Hepatocyte (in vitro differentiated cells): ENCODE measurements at regions not wholly inside any gene's neighbourhood (a gene's known extent, or its start where the extent isn't known, plus 50 kb on each side); places are given as distances from the start of the nearest gene placed in this dataset.

Source experiments
- DNase-seq: peaks from one replicate; pipeline ENCODE4 v3.0.0-alpha.2; 2016; ENCODE audit warnings: low spot score
- H2AFZ ChIP-seq: fragments of 200-600 bp; sonication (generic); 2 replicates; pipeline ENCODE4 v1.6.0; 2016; ENCODE audit warnings: antibody characterized with exemption, mild to moderate bottlenecking
- H3K27ac ChIP-seq: fragments of 200-600 bp; sonication (generic); 2 replicates; pipeline ENCODE4 v1.5.1; 2016; ENCODE audit warnings: mild to moderate bottlenecking
- H3K27me3 ChIP-seq: fragments of 200-600 bp; sonication (generic); 2 replicates; pipeline ENCODE4 v1.6.1; 2016
- H3K36me3 ChIP-seq: fragments of 200-600 bp; sonication (generic); replicated peaks from 2 replicates; pipeline ENCODE4 v1.5.1; 2016; ENCODE audit warnings: low read depth; ENCODE audit not compliant: insufficient read depth
- H3K4me1 ChIP-seq: fragments of 200-600 bp; sonication (generic); 2 replicates; pipeline ENCODE4 v1.5.1; 2016; ENCODE audit warnings: mild to moderate bottlenecking, moderate library complexity; ENCODE audit not compliant: insufficient read depth
- H3K4me2 ChIP-seq: fragments of 200-600 bp; sonication (generic); 2 replicates; pipeline ENCODE4 v1.6.0; 2016
- H3K4me3 ChIP-seq: fragments of 200-600 bp; sonication (generic); 2 replicates; pipeline ENCODE4 v1.5.1; 2016; ENCODE audit warnings: mild to moderate bottlenecking
- H3K79me2 ChIP-seq: fragments of 200-600 bp; sonication (generic); 2 replicates; pipeline ENCODE4 v1.6.0; 2017; ENCODE audit warnings: mild to moderate bottlenecking
- H3K9me2 ChIP-seq: fragments of 200-600 bp; sonication (generic); replicated peaks from 2 replicates; pipeline ENCODE4 v1.6.0; 2017; ENCODE audit warnings: mild to moderate bottlenecking; ENCODE audit not compliant: insufficient read depth
- H3K9me3 ChIP-seq: fragments of 200-600 bp; sonication (generic); 2 replicates; pipeline ENCODE4 v1.5.1; 2016; ENCODE audit warnings: low read depth, mild to moderate bottlenecking
- H4K20me1 ChIP-seq: fragments of 200-600 bp; sonication (generic); 2 replicates; pipeline ENCODE4 v1.6.0; 2016; ENCODE audit warnings: mild to moderate bottlenecking; ENCODE audit not compliant: insufficient read depth, poor library complexity, severe bottlenecking
- EZH2 ChIP-seq: fragments of 200-600 bp; sonication (generic); IDR thresholded peaks from 2 replicates; pipeline ENCODE4 v1.6.1; 2016; ENCODE audit warnings: antibody characterized with exemption, mild to moderate bottlenecking, borderline replicate concordance
- EZH2phosphoT487 ChIP-seq: fragments of 200-600 bp; sonication (generic); IDR thresholded peaks from one replicate; pipeline ENCODE4 v1.6.1; 2018; ENCODE audit warnings: antibody characterized with exemption, mild to moderate bottlenecking, low read depth, moderate library complexity; ENCODE audit not compliant: unreplicated experiment, severe bottlenecking
- WGBS: methylation state at CpG from one replicate; pipeline ENCODE4 v1.1.6; 2016; ENCODE audit warnings: low lambda C conversion rate; ENCODE audit errors: missing lambda C conversion rate; 5-methylcytosine and 5-hydroxymethylcytosine counted together
- TF ChIP-seq, protein P1 (sequence below): fragments of 200-600 bp; sonication (generic); IDR thresholded peaks from 2 replicates; pipeline ENCODE4 v1.5.1; 2016; ENCODE audit warnings: antibody characterized with exemption, mild to moderate bottlenecking; ENCODE audit not compliant: poor library complexity

DNA sequence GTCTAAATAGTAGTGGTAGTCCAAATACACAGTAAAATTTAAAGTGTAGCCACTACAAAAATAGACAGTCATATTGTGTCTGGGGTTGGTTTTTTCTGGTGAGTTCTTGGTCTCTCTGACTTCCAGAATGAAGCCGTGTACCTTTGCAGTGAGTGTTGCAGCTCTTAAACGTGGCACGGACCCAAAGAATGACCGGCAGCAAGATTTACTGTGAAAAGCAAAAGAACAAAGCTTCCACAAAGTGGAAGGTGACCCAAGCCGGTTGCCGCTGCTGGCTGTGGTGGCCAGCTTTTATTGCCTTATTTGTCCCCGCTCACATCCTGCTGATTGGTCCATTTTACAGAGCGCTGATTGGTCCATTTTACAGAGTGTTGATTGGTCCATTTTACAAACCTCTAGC is 188.7 kb downstream of the ZNF608 start:
- H3K79me2 ChIP-seq = no peaks in the 10 kb centered on the region
- 94% methylated on average over 8 of the region's 8 CpGs for WGBS
- no peak overlapping the region for H3K4me2 ChIP-seq
- no peaks in the 10 kb centered on the region for H3K4me1 ChIP-seq
- H3K27ac ChIP-seq = no peak overlapping the region
- no peaks in the 10 kb centered on the region for H3K9me2 ChIP-seq
- H3K4me3 ChIP-seq = no peak overlapping the region
- H4K20me1 ChIP-seq = no peaks in the 10 kb centered on the region
- TF ChIP-seq EZH2 (no peak), EZH2phosphoT487 (no peak)
- TF ChIP-seq, protein P1, sequence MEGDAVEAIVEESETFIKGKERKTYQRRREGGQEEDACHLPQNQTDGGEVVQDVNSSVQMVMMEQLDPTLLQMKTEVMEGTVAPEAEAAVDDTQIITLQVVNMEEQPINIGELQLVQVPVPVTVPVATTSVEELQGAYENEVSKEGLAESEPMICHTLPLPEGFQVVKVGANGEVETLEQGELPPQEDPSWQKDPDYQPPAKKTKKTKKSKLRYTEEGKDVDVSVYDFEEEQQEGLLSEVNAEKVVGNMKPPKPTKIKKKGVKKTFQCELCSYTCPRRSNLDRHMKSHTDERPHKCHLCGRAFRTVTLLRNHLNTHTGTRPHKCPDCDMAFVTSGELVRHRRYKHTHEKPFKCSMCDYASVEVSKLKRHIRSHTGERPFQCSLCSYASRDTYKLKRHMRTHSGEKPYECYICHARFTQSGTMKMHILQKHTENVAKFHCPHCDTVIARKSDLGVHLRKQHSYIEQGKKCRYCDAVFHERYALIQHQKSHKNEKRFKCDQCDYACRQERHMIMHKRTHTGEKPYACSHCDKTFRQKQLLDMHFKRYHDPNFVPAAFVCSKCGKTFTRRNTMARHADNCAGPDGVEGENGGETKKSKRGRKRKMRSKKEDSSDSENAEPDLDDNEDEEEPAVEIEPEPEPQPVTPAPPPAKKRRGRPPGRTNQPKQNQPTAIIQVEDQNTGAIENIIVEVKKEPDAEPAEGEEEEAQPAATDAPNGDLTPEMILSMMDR = no peak
- H2AFZ ChIP-seq = no peak overlapping the region
- no peaks in the 10 kb centered on the region for H3K9me3 ChIP-seq
- DNase-seq = no peak
- H3K27me3 ChIP-seq = no peaks in the 10 kb centered on the region
- H3K36me3 ChIP-seq = no peaks in the 10 kb centered on the region

DNA sequence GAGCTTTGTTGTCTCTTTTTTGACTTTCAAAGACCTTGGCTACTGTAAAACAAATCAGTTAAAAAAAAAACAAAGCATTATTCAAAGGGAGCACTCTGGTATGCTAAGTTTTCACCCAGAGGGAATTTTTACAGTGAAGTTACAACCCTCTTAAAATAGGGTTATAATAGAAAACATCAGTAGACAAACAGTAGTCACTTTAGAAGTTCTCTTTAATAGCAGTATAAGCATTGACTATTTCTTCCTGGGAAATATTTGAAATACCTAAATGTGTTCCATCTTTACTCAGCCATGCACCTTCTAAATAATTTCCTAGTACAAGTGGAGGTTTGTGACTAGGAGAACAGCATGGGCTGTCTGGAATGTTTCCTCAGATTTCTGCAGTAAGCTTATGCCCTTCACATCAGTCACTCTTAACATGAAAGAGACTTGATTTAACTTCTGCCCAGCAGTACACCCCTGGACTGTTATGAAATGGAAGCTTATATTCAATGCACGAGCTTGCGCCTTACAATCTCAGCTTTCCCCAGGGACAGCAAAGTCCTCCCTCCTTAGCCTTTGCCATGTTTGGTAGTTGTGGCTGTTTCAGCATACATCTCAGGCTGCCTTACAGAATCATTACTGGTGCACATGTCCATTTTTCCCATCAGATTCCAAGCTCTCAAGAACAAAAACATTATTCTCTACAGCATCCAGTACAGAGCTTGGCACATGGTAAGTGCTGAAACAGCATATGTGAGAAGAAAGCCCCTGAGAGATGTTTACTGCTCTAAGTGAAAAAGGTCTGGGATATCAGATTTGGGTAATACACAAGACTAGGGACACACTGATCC is 191.5 kb downstream of the ZNF608 start:
- Histone ChIP-seq H3K79me2 (no peaks in the 10 kb centered on the region), H3K4me3 (no peak overlapping the region), H2AFZ (no peak overlapping the region), H3K27ac (no peak overlapping the region), H4K20me1 (no peaks in the 10 kb centered on the region), H3K4me2 (no peak overlapping the region), H3K9me2 (no peaks in the 10 kb centered on the region), H3K36me3 (no peaks in the 10 kb centered on the region), H3K4me1 (peaks cover 5% of the 10 kb centered on the region), H3K9me3 (no peaks in the 10 kb centered on the region), H3K27me3 (no peaks in the 10 kb centered on the region)
- TF ChIP-seq EZH2 = no peak
- TF ChIP-seq, protein P1 = no peak
- TF ChIP-seq EZH2phosphoT487 = no peak
- no peak for DNase-seq
- WGBS = 69% methylated on average over 2 of the region's 2 CpGs

DNA sequence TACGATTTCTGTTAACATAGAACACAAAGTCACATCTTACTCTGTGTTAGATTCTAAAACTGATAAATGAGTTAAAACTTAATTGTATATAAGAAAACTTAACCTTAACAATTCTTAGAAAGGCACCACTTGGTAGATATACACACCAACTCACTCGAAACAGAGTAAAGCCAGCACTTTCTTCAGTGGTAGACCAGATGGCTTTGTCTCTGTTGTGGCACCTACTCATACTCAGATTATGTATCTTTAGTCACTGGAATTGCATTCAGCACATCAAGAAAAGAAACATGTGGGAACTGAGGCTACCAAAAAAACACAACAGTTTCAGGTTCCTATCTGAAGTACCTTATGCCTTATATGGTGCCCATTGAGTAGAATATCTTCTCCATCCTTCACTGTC is 192.5 kb downstream of the ZNF608 start:
- Histone ChIP-seq H3K4me3 (no peak overlapping the region), H3K27ac (no peak overlapping the region), H3K27me3 (no peaks in the 10 kb centered on the region), H4K20me1 (no peaks in the 10 kb centered on the region), H3K9me3 (no peaks in the 10 kb centered on the region), H3K4me1 (peaks cover 5% of the 10 kb centered on the region), H2AFZ (no peak overlapping the region), H3K9me2 (no peaks in the 10 kb centered on the region), H3K36me3 (no peaks in the 10 kb centered on the region), H3K79me2 (no peaks in the 10 kb centered on the region), H3K4me2 (no peak overlapping the region)
- TF ChIP-seq EZH2phosphoT487 (no peak), EZH2 (no peak)
- TF ChIP-seq, protein P1 = no peak
- WGBS = 95% methylated on average over 2 of the region's 2 CpGs
- no peak for DNase-seq
